ENCODE measurements at regions not wholly inside any gene's neighbourhood (a gene's known extent, or its start where the extent isn't known, plus 50 kb on each side); places are given as distances from the start of the nearest gene placed in this dataset.

GRCh38 chr1:58926152-58926551 lies 142.3 kb upstream of the JUN start:
- TF ChIP-seq TAF1 (IDR thresholded peaks at IDR 0.05; ENCODE audit: low read depth) (no peak), TCF12 (IDR thresholded peaks at IDR 0.05; ENCODE audit: low read depth) (no peak), YY1 (IDR thresholded peaks at IDR 0.05; ENCODE audit: low read depth) (no peak), MAX (IDR thresholded peaks at IDR 0.05) (no peak), REST (IDR thresholded peaks at IDR 0.05; ENCODE audit: low read depth) (no peak), EP300 (IDR thresholded peaks at IDR 0.05; ENCODE audit: borderline replicate concordance) (no peak), RAD21 (IDR thresholded peaks at IDR 0.05; ENCODE audit: low read depth) (no peak), ZBTB7A (IDR thresholded peaks at IDR 0.05; ENCODE audit: low read depth) (no peak), USF1 (IDR thresholded peaks at IDR 0.05) (no peak), NFIC (IDR thresholded peaks at IDR 0.05) (no peak), CREB1 (IDR thresholded peaks at IDR 0.05; ENCODE audit: low read depth) (no peak)

All from Ishikawa (cell line).